ENCODE measurements at regions not wholly inside any gene's neighbourhood (a gene's known extent, or its start where the extent isn't known, plus 50 kb on each side); places are given as distances from the start of the nearest gene placed in this dataset.

GRCh38 chr6:4402477-4402976 lies 267.2 kb upstream of the ECI2 start:
- peak; percentile 72 for ATAC-seq

DNA sequence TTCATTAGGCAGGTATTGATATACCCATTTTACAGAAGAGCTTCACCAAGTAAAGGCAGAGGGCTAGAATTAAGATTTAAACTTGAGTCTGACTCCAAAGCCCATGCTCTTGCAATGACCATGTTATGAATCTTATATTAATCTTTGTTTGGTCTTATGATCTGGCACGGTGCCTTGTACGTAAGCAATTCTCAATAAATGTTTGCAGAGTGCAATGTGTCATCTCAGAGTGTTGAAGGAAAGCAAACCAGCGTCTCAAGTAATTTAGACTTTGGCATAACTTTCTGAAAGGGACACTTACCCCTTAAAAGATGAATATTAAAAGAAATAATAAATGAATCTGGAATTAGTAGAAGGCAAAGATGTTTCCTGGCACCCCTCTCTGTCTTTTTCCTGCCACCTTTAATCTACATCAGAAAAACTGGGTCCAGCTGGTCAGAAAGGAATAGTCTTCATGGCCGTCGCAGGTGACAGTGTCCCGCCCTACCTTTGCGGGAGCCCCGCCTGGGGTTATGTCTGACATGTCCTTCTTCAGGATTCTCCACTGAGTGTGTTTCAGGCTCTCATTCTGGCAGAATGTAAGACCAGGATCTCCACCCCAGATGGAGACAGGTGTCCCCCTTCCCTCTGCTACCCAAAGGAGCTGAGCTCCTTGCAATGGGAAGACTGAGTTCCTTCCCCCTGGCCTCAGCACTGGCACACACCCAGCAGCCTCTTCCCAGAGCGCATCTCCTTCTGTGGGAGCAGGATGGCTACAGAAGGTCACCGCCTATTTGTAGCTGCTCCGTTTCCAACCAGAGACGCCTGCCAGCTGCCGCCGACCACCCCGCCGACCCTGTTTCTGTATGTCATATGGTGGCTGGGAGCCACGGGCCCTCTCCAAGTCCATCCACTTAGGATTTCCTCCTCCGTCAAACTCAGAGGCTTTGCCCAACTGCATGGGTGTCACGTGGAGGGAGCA lies 266.3 kb upstream of the ECI2 start:
- ATAC-seq: peak; percentile 68

- no peak for ATAC-seq
These were observed 264.3 kb upstream of the ECI2 start for GRCh38 chr6:4399656-4400055.

DNA sequence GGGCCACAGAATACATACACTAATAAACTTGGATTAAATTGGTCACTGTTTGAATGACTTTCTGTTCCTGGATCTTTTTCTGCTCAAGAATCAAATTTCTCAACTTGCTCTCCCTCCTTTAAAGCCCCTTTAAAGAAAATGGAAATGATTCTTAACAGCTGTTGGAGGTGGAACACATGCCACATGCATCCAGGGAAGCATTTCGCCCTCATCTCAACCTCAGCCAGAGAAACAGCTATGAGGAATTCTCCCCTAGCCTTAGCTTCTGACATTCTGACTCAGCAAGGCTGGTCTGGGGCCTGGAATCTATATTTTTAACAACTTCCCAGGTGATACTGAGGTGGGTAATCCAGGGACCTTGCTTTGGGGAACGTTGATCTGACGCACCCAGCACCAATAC lies 263.4 kb upstream of the ECI2 start:
- ATAC-seq: no peak

DNA sequence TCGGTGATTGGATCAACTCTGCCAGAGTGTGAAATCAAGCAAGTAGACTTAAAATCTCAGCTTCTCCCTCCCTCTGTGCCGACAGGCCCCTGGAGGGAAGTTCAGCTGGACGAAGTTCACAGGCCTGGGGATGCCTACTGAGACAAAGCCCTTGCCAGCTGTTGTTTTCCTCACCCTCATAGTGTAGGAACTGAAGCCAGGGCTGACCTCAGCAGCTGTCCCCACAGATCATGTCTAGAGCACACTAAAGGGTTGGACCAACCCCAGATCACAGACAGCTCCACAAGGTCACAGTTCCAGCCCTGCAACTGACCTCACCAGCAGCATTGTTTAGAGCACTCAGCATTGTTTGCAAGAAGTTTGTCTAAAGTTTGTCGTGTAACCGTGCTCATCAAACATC lies 261.9 kb upstream of the ECI2 start:
- no peak for ATAC-seq

- no peak for ATAC-seq
These were observed 260.7 kb upstream of the ECI2 start for GRCh38 chr6:4396044-4396443.

- no peak for ATAC-seq
These were observed 260.0 kb upstream of the ECI2 start for GRCh38 chr6:4395386-4395785.

- no peak for ATAC-seq
These were observed 259.4 kb upstream of the ECI2 start for GRCh38 chr6:4394786-4395185.

- no peak for ATAC-seq
These were observed 253.3 kb upstream of the ECI2 start for GRCh38 chr6:4388675-4389074.

DNA sequence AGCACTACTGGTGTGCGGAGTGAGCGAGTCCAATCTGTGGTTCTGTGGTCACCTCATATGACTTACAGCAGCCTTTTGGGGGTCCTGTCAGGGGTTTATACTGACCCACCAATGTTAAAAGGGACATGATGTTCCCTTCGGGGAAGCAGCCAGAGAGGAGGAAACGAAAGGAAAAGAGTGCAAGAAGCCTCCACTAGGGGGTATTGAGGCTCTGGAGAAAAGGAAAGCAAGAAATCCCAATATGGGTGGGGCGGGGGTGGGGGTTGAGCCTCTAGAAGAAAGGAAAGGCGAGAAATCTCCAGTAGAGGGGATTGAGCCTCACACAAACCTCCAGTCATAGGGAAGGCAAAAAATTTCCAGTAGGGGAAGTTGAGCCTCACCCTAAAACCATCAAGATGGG lies 249.3 kb upstream of the ECI2 start:
- ATAC-seq: no peak

GRCh38 chr6:4383910-4384638 lies 248.7 kb upstream of the ECI2 start:
- no peak for ATAC-seq

GRCh38 chr6:4382362-4382853 lies 247.0 kb upstream of the ECI2 start:
- peak; percentile 48 for ATAC-seq

- no peak for ATAC-seq
These were observed 246.0 kb upstream of the ECI2 start for GRCh38 chr6:4381381-4381780.

GRCh38 chr6:4380881-4381281 lies 245.5 kb upstream of the ECI2 start:
- ATAC-seq: no peak

GRCh38 chr6:4379958-4380357 lies 244.6 kb upstream of the ECI2 start:
- no peak for ATAC-seq

- no peak for ATAC-seq
These were observed 243.1 kb upstream of the ECI2 start for GRCh38 chr6:4378319-4378996.

- no peak for ATAC-seq
These were observed 242.2 kb upstream of the ECI2 start for GRCh38 chr6:4377603-4378002.

DNA sequence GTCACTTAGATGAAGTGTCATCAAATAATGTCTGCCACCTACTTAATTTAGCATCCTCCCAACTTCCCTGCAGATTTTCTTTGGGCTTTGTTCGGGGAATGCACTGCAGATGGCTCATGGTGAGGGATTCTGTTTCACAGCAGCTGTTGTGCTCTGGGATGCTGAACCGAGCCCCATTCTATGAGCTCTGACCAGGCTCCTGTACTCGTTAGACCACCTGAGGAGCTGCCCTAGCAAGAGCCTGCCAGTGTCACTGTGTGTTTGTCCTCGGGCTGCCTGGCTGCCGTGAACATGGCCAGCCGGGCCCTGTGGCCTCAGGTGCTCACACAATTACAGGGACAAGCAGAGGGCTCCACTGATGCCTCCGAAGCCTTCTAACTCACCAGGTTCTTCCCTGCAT lies 238.8 kb upstream of the ECI2 start:
- ATAC-seq: no peak

DNA sequence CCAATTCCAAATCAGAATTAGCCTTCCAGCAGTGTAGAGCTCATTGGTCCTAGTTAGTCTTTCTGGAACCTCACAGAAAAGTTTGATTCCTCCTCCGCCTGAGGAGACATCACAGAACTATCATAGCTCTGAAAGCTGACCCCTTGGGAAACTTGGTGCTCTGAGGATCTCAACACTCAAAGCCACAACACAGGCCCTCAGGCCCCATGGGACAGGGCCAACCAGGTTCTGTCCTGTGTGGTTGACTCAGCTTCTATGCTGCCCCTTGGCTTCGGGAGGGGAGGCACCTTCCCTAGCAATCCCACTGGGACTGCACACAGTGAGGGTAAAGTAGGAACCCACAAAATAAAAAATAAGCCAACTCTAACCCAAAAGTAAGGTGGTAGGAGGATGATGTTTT lies 237.5 kb upstream of the ECI2 start:
- ATAC-seq: no peak

DNA sequence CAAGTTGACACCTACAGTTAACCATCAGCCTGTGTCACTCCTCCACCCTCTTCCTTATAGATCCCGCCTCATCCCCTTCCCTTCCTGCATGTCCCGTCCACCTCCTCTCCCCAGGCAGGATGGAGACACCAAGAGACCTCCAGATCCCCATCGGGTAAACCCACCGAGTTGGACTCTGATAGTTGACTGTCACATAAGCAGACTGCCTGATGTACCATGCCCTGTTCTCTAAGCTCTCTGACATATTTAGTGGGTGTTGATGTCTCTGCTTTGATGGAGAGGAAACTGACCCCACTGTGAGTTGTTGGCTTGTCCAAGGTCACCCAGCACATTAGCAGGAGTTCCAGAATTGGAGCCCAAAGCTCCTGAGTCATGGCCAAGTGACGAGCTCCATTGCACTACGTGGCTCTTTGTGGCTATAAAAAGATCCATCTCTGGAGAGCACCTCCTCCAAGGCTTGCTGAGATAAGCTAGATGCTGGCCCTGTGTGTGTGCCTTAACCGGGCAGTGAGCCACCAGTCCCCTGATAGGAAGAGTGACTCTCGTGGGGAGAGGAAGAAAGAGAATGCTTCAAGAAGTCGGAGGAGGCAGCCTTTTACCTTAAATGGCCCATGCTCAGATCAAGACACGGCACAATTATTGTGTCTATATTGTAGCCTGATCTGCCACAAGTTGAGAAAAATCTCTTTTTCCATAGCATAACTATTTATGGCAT lies 236.0 kb upstream of the ECI2 start:
- no peak for ATAC-seq

DNA sequence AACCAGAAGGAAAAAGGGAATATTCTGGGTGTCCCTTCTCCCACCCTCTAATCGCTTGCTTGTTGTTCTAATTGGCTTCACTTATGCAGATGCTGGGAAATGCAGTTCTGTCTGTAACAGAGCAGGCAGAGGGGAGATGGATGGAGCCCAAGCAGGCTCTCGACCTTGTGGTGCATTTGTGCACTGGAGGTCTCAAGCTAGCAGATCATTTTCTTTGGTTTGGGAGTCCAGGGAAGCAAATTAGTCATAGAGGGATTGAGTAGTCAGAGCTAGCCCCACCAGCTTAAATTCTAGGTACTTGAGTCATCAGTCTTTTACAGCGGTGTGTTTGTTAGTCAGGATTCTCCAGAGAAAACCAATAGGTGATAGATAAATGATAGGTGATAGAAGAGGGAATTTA lies 234.7 kb upstream of the ECI2 start:
- peak; percentile 58 for ATAC-seq

DNA sequence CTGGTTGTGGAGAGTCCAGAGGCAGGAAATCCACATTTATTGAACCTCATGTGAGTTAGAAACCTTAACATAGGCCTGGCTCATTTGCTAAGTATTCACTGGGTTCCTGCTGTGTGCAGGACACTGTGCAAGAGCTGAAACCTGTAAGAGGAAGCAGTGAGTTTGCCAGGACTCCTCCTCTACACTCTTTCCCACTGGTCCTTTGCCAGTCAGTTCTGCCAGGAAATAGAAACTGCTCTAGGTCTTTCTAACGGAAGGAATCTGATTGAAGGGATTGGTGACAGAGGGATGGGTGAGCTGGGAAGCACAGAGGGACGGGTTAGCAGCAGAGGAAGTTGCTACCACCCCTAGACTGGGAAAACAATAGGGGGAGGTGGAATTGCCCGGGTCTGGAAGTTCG lies 234.2 kb upstream of the ECI2 start:
- peak; percentile 66 for ATAC-seq

Data from esophagus mucosa (tissue), 1 donor.